Heart left ventricle (tissue), 13 donors: ENCODE measurements at regions not wholly inside any gene's neighbourhood (a gene's known extent, or its start where the extent isn't known, plus 50 kb on each side); places are given as distances from the start of the nearest gene placed in this dataset.

Experiments
- CTCF ChIP-seq, 12 donors: fragments of 200-600 bp; sonication (generic) in 4 of 12; IDR thresholded peaks; one replicate each; pipeline versions ENCODE4 v1.5.0 to v1.8.0; 2018 to 2022; ENCODE audit warnings: antibody characterized with exemption in 12 of 12, mild to moderate bottlenecking in 5 of 12
- POLR2A ChIP-seq, 2 donors: fragments of 450-650 bp; IDR thresholded peaks; one replicate each; pipeline ENCODE4 v1.6.1; 2017; ENCODE audit warnings: antibody characterized with exemption in 2 of 2, mild to moderate bottlenecking in 2 of 2, moderate library complexity in 2 of 2
- donor health status: ischemic (EF 13 %, LVEDD 7.1; RV severe dilation, severe dysfunction).
- donor health status: DM: no; HTN: yes; CAD: no.
- donor health status: DM: no; HTN: no; CAD: no.
- donor health status: ischemic (EF 25% LVEDD 6.9; RV normal size, moderate dysfunction).
- donor health status: ischemic (EF 25% LVEDD 5.7; RV mildly dilated, moderate dysfunction).
- donor health status: ischemic (EF 35%, LVEDD 5.7; RV mildly dilated, moderate dysfunction).
- donor health status: nonischemic (EF 11% LVEDD 7.7; RV severe dilation, severe dysfunction).
- donor health status: DM: yes; HTN: yes; CAD: no.
- donor health status: PGD.
- donor health status: ischemic (EF 29% LVEDD 5.4; RV normal size, mild dysfunction).
- donor health status: nonischemic (EF 23%, LVEDD 6.1; RV moderate dilation, normal function).

- TF ChIP-seq CTCF (IDR thresholded peaks at IDR 0.05): no peak
- no peak for TF ChIP-seq POLR2A (IDR thresholded peaks at IDR 0.05)
These were observed 87.2 kb upstream of the LANCL2 start for GRCh38 chr7:55277916-55278315.
